CD4-positive, alpha-beta T cell (primary cell): ENCODE measurements at regions not wholly inside any gene's neighbourhood (a gene's known extent, or its start where the extent isn't known, plus 50 kb on each side); places are given as distances from the start of the nearest gene placed in this dataset.

Experiments
- ATAC-seq: fragments of 200-7000 bp; cut with Tn5 transposase; one replicate; pipeline ENCODE4 v1.10.0; 2022; ENCODE audit warnings: mild to moderate bottlenecking; ENCODE audit not compliant: poor library complexity
- CTCF ChIA-PET: fragments of 350-600 bp; sonication (Branson Sonifier 250); formaldehyde crosslinking; loops from one replicate; lab custom pipeline; 2021; ENCODE audit warnings: antibody characterized with exemption, inconsistent platforms; lab: Charles Lee
- POLR2A ChIA-PET: fragments of 350-600 bp; sonication (Branson Sonifier 250); formaldehyde crosslinking; loops from one replicate; lab custom pipeline; 2021; ENCODE audit warnings: antibody characterized with exemption, inconsistent platforms; lab: Charles Lee
- DNase-seq, 14 experiments: peaks; one replicate each; pipeline ENCODE4 v3.0.0-alpha.2; 2013 to 2020; ENCODE audit warnings: mixed read lengths in 2 of 14
- H3K27ac ChIP-seq, 2 donors: one replicate each; pipeline versions ENCODE4 v1.5.1 to v1.7.0; 2013; ENCODE audit warnings: low read length in 2 of 2, low read depth in 1 of 2, mild to moderate bottlenecking in 1 of 2
- H3K27me3 ChIP-seq, 2 experiments: 1 replicate in 1 of 2; 2 replicates in 1 of 2; pipeline versions ENCODE4 v1.6.1 to v1.7.0; 2013; ENCODE audit warnings: low read length in 2 of 2, control low read depth in 1 of 2, mild to moderate bottlenecking in 1 of 2, moderate library complexity in 1 of 2; ENCODE audit not compliant: insufficient read depth in 2 of 2, control insufficient read depth in 1 of 2
- H3K36me3 ChIP-seq: one replicate; pipeline ENCODE4 v1.6.1; 2013; ENCODE audit warnings: low read length, control low read depth; ENCODE audit not compliant: insufficient read depth
- H3K4me1 ChIP-seq: one replicate; pipeline ENCODE4 v1.6.1; 2013; ENCODE audit warnings: low read length, control low read depth; ENCODE audit not compliant: insufficient read depth
- H3K4me3 ChIP-seq: one replicate; pipeline ENCODE4 v1.5.1; 2013; ENCODE audit warnings: mild to moderate bottlenecking, low read length, moderate library complexity
- H3K9me3 ChIP-seq, 2 experiments: 1 replicate in 1 of 2; 2 replicates in 1 of 2; pipeline versions ENCODE4 v1.6.1 to v1.7.0; 2013; ENCODE audit warnings: low read length in 2 of 2, mild to moderate bottlenecking in 2 of 2, control low read depth in 1 of 2, moderate library complexity in 1 of 2; ENCODE audit not compliant: control insufficient read depth in 1 of 2, insufficient read depth in 1 of 2
- H3K27ac Mint-ChIP-seq: one replicate; pipeline ENCODE4 v1.8.0; 2020; ENCODE audit warnings: mixed read lengths
- H3K27me3 Mint-ChIP-seq: one replicate; pipeline ENCODE4 v1.8.0; 2021; ENCODE audit warnings: mixed read lengths
- H3K36me3 Mint-ChIP-seq: one replicate; pipeline ENCODE4 v1.8.0; 2021; ENCODE audit warnings: low read depth, mixed read lengths
- H3K4me1 Mint-ChIP-seq: one replicate; pipeline ENCODE4 v1.8.0; 2021; ENCODE audit warnings: low read depth, mixed read lengths
- H3K4me3 Mint-ChIP-seq: one replicate; pipeline ENCODE4 v1.8.0; 2020; ENCODE audit warnings: mild to moderate bottlenecking, mixed read lengths
- H3K9me3 Mint-ChIP-seq: one replicate; pipeline ENCODE4 v1.8.0; 2020; ENCODE audit warnings: mixed read lengths
- CTCF ChIP-seq: fragments of 200-600 bp; IDR thresholded peaks from one replicate; pipeline ENCODE4 v1.8.0; 2022; ENCODE audit warnings: antibody characterized with exemption, mild to moderate bottlenecking
- intact Hi-C, 2 experiments: fragments of 100-400 bp; cut with DNase I in 1 of 2; cut with micrococcal nuclease in 1 of 2; formaldehyde crosslinking; loops; one replicate each; pipeline versions ENCODE4 v1.15.1 to v1.9.0; 2023 to 2025; cut with DNase I, micrococcal nuclease

GRCh38 chr18:65415098-65415497 lies 335.7 kb upstream of the CDH7 start:
- H3K4me3 ChIP-seq, result no peak overlapping the region
- no peak overlapping the region for H3K4me3 Mint-ChIP-seq
- H3K27ac ChIP-seq, result no peak overlapping the region
- no peak for TF ChIP-seq CTCF
- DNase-seq (no peak), ATAC-seq (no peak)
- H3K27me3 Mint-ChIP-seq, result no peaks in the 10 kb centered on the region
- no peaks in the 10 kb centered on the region for H3K36me3 Mint-ChIP-seq
- intact Hi-C loops, result no loop called here
- no peaks in the 10 kb centered on the region for H3K9me3 ChIP-seq
- no peak overlapping the region for H3K27ac Mint-ChIP-seq
- H3K4me1 Mint-ChIP-seq, result no peaks in the 10 kb centered on the region
- no peaks in the 10 kb centered on the region for H3K27me3 ChIP-seq
- ChIA-PET POLR2A (no interaction called here), CTCF (no interaction called here)
- H3K4me1 ChIP-seq, result no peaks in the 10 kb centered on the region
- H3K9me3 Mint-ChIP-seq, result no peaks in the 10 kb centered on the region
- no peaks in the 10 kb centered on the region for H3K36me3 ChIP-seq

- H3K27me3 ChIP-seq, result no peaks in the 10 kb centered on the region
- no peak overlapping the region for H3K4me3 ChIP-seq
- H3K27me3 Mint-ChIP-seq, result no peaks in the 10 kb centered on the region
- no peaks in the 10 kb centered on the region for H3K4me1 ChIP-seq
- H3K9me3 Mint-ChIP-seq, result no peaks in the 10 kb centered on the region
- H3K4me1 Mint-ChIP-seq, result no peaks in the 10 kb centered on the region
- ChIA-PET POLR2A (no interaction called here), CTCF (no interaction called here)
- no peaks in the 10 kb centered on the region for H3K36me3 ChIP-seq
- no peaks in the 10 kb centered on the region for H3K36me3 Mint-ChIP-seq
- TF ChIP-seq CTCF, result no peak
- H3K4me3 Mint-ChIP-seq, result no peak overlapping the region
- ATAC-seq (no peak), DNase-seq (no peak)
- H3K27ac Mint-ChIP-seq, result no peak overlapping the region
- H3K27ac ChIP-seq, result no peak overlapping the region
- intact Hi-C loops, result no loop called here
- H3K9me3 ChIP-seq, result no peaks in the 10 kb centered on the region
These were observed 336.3 kb upstream of the CDH7 start for GRCh38 chr18:65414501-65414900.

- no peaks in the 10 kb centered on the region for H3K27me3 Mint-ChIP-seq
- Histone ChIP-seq H3K27me3 (no peaks in the 10 kb centered on the region), H3K4me1 (no peaks in the 10 kb centered on the region), H3K9me3 (no peaks in the 10 kb centered on the region), H3K27ac (no peak overlapping the region), H3K4me3 (no peak overlapping the region), H3K36me3 (no peaks in the 10 kb centered on the region)
- POLR2A ChIA-PET, result no interaction called here
- no peak overlapping the region for H3K4me3 Mint-ChIP-seq
- intact Hi-C loops, result no loop called here
- ATAC-seq, result no peak
- DNase-seq, result no peak
- peaks cover 3% of the 10 kb centered on the region for H3K9me3 Mint-ChIP-seq
- H3K36me3 Mint-ChIP-seq, result no peaks in the 10 kb centered on the region
- no peaks in the 10 kb centered on the region for H3K4me1 Mint-ChIP-seq
- no peak for TF ChIP-seq CTCF
- H3K27ac Mint-ChIP-seq, result no peak overlapping the region
- CTCF ChIA-PET, result no interaction called here
These were observed 339.8 kb upstream of the CDH7 start for GRCh38 chr18:65411061-65411460.
